GM13977 (cell line): ENCODE measurements at regions not wholly inside any gene's neighbourhood (a gene's known extent, or its start where the extent isn't known, plus 50 kb on each side); places are given as distances from the start of the nearest gene placed in this dataset.

Experiments used
- DNase-seq: peaks from one replicate; pipeline ENCODE4 v3.0.0; 2012; ENCODE audit warnings: low spot score
- CTCF ChIP-seq: IDR thresholded peaks from 2 replicates; pipeline ENCODE4 v1.5.1; 2012; ENCODE audit warnings: mild to moderate bottlenecking, control low read depth; ENCODE audit not compliant: insufficient read depth; ENCODE audit errors: extremely low read depth, missing control alignments
- in situ Hi-C: fragments of 300-500 bp; cut with MboI; formaldehyde crosslinking; loops from one replicate; pipeline ENCODE4 v1.12.0; 2022; ENCODE audit warnings: low sequenced_read_pairs, low pct_unique_long_range_greater_than_20kb, mixed read lengths, inconsistent platforms; ENCODE audit not compliant: unreplicated experiment

DNA sequence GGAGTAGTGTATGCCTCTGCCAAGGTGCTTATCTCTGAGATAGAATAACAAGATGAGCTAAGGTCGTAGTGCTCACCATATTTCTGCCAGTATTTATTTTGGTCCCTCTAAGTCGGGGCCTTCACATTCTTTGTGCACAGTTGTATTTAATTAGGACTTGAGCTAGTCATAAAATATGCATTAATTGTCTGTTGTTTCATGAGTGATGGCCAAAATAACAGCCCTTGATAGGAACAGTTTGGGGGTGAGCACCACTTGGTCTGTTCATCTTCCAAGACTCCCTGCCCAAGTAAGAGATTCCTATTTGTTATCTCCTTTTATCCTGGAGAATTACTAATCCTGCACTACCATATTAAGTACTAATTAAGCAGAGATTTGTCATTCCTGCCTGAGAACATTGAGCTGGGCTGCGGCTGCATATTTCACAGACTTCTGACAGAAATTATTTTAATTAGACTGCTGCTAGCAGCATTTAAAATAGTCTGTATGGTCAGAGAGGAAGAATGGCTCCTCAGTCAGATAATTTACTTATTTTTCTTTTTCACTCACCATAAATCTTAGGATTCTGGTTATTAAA lies 435.1 kb downstream of the MTX2 start:
- no peak for DNase-seq
- in situ Hi-C loops, result no loop called here
- no peak for TF ChIP-seq CTCF

GRCh38 chr2:176709149-176709951 lies 440.1 kb downstream of the MTX2 start:
- DNase-seq, result no peak
- in situ Hi-C loops, result no loop called here
- TF ChIP-seq CTCF, result no peak

GRCh38 chr2:176709991-176710390 lies 440.7 kb downstream of the MTX2 start:
- in situ Hi-C loops, result no loop called here
- TF ChIP-seq CTCF, result no peak
- DNase-seq, result no peak

DNA sequence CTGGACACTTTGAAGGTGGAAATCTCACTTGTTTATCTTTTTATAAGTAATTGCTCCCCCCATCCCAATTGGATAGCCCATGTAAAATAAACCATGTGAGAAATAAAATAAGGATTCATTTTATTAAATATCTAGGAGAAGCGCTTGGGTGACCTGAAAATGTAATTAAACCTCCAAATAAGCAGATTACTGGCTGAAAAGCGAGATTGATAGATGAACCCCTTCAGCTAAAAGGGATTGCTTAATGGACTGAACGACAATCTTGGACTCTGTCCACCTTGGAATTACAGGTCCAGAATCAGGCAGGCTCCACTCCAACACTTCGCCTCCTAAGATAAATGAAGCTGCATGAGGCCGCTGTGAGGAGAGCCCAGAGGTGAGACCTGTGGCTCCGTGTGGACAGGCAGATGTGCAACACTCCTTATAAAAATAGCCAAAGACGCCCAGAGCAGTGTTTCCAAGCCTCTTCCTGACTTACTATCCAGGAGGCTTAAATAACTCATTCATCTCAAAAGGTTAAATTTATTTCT lies 441.5 kb downstream of the MTX2 start:
- in situ Hi-C loops, result no loop called here
- DNase-seq, result no peak
- no peak for TF ChIP-seq CTCF

DNA sequence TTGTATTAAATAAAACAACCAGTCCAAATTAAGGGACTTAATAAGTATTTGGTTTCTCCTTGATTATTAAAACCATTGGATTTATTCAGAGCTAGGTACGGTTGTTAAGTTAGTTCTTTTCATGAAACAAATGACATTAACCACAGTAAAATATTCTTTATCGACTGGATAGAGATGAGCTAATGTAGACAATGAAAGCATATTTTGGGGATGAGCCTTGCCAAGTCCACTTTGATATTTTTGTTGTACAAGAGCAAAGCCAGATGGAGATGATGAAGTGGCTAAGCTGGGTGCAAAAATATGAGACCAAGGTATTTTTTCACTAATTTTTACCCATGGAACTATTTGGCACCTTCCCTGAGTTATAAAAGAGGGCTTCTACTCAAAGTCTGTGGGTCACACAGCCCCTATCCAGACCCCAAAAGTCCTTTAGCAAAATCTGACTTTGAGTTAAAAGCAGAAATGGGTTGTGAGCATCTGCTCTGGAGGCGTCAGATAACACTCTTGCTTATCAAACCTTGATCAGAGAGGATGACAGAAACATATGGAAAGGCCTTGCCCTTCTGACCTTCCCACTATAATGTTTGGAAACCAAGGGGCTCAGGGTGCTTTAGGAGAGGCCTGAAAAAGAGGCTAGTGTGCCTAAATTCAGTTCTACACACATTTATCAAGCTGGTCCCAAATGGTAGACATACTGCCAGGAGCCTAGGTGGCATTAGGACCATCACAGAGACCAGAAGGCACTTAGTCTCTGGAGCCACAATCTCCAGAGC lies 456.8 kb downstream of the MTX2 start:
- in situ Hi-C loops, result no loop called here
- no peak for DNase-seq
- no peak for TF ChIP-seq CTCF

- no peak for DNase-seq
- TF ChIP-seq CTCF, result no peak
- in situ Hi-C loops, result no loop called here
Observed at GRCh38 chr2:176727696-176728095, 458.5 kb downstream of the MTX2 start.
